ENCODE measurements at regions not wholly inside any gene's neighbourhood (a gene's known extent, or its start where the extent isn't known, plus 50 kb on each side); places are given as distances from the start of the nearest gene placed in this dataset.

DNA sequence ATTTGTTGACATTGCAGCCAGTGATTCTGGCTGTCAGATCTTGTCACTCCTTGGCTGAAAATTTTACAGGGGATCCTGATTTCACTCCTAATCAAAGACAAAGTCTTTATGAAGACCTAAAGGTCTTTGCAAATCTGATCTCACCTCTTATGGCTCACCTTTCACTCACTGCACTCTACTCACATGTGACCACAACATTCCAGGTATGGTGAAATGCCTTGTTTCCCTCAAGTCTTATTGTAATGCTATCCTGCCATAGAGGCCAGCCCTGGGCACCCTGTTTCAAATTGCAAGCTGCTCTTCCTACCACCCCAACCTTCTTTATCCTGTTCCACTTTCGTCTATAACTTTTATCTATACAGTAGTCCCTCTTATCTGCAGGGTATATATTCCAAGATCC lies 200.1 kb downstream of the NDFIP2 start:
- no peak overlapping the region for H3K4me3 Mint-ChIP-seq
- no peaks in the 10 kb centered on the region for H3K27me3 Mint-ChIP-seq
- no peak for ATAC-seq
- peaks cover 0 to 7% of the 10 kb centered on the region in 2 donors for H3K9me3 Mint-ChIP-seq
- H3K27ac Mint-ChIP-seq, result no peak overlapping the region
- no peaks in the 10 kb centered on the region for H3K4me1 Mint-ChIP-seq
- DNase-seq, result no peak

DNA sequence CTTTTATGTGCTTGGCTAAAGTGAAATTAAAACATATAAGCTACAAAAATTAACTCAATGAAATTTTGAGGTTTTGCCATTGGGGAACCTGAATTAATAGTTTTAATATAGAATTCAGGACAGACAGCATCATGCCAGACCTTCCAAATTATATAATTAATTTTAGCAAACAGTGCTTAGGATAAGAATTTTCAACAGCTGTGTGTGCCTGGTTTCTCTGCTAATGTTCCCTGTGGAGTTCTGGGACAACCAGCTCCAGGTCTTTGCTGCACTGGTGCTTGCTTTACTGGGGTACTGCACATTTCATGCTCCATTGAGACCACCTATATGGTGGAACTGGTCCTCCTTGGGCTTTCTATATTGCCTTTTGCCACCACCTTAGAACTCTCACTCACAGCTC lies 199.5 kb downstream of the NDFIP2 start:
- H3K4me1 Mint-ChIP-seq, result no peaks in the 10 kb centered on the region
- H3K9me3 Mint-ChIP-seq, result peaks cover 0 to 7% of the 10 kb centered on the region in 2 donors
- no peak overlapping the region for H3K27ac Mint-ChIP-seq
- H3K4me3 Mint-ChIP-seq, result no peak overlapping the region
- no peaks in the 10 kb centered on the region for H3K27me3 Mint-ChIP-seq
- DNase-seq, result no peak
- no peak for ATAC-seq

DNA sequence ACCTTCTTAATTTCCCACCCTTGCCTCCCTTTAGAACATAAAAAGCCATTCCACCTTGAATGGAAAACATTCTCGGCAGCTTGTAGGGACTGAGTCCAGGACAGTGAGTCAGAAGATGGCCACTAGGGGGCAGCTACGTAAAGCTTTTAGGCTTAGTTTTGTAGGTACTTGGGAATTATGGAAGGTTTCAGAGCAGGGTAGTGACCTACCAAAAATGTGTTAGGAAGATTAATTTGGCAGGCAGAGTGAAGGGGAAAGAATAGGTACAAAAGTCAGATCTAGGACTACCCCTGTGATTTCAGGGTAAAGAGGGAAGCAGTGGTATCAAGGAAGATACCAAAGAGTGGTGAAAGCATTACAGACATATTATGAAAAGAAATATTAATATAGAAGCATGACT lies 198.4 kb downstream of the NDFIP2 start:
- Mint-ChIP-seq H3K27ac (no peak overlapping the region), H3K4me3 (no peak overlapping the region), H3K27me3 (no peaks in the 10 kb centered on the region), H3K9me3 (peaks cover 0 to 7% of the 10 kb centered on the region in 2 donors), H3K4me1 (no peaks in the 10 kb centered on the region)
- DNase-seq, result peak; percentile 21 to 22
- ATAC-seq, result no peak

DNA sequence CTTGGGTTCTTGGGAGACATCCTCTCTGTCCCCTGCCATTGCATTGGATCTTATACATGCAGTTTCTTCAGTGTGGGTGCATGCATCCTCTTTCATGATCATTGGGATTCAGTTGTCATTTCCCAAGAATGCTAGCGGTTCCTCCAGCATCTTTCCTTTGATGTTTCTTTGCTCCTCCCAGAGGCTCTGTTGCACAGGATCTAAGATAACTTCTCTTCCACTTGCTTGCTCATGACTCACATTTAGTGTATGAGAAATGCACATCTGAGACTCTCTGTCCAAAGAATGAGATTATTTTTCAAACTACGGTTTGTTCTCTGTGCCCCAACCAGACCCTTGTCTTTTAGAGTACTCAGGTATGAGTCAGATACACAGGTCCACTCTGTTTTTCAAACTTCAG lies 197.1 kb downstream of the NDFIP2 start:
- no peaks in the 10 kb centered on the region for H3K4me1 Mint-ChIP-seq
- H3K27me3 Mint-ChIP-seq, result no peaks in the 10 kb centered on the region
- DNase-seq (no peak), ATAC-seq (no peak)
- no peak overlapping the region for H3K4me3 Mint-ChIP-seq
- peaks cover 0 to 7% of the 10 kb centered on the region in 2 donors for H3K9me3 Mint-ChIP-seq
- H3K27ac Mint-ChIP-seq, result no peak overlapping the region

DNA sequence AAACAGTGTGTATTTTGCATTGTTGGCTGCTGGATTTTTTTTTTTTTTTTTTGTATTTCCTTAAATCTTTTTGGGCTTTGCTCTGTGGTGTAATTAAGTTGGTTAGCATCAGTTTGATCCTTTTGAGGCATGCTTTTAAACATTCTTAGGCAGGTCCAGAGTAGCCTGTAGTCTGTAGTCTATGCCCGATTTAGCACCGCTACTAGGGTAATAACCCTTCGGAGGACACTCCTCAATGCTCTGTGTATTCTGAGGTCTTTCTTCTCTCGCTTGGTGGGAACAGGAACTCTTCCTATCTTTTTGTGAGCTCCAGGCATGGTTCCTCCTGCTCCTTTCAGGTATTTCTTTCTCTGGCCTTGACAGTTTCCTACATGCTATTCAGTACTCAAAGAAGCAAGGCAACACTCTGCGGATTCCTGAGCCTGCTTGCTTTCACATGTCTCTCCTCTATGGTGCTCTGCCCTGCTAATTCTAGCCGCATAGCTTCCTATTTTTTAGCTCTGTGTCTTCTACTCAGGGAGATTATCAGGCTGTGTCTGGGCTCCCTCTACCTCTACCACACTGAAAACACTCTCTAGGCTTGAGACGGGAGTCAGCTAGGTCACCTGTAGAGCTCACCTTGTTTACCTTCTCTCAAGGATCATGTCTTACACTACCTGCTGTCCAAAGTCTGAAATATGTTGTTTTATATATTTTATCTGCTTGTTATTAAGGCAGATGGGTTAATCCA lies 195.1 kb downstream of the NDFIP2 start:
- Mint-ChIP-seq H3K27ac (no peak overlapping the region), H3K27me3 (no peaks in the 10 kb centered on the region), H3K4me1 (no peaks in the 10 kb centered on the region), H3K9me3 (no peaks in the 10 kb centered on the region), H3K4me3 (no peak overlapping the region)
- DNase-seq (no peak), ATAC-seq (no peak)

DNA sequence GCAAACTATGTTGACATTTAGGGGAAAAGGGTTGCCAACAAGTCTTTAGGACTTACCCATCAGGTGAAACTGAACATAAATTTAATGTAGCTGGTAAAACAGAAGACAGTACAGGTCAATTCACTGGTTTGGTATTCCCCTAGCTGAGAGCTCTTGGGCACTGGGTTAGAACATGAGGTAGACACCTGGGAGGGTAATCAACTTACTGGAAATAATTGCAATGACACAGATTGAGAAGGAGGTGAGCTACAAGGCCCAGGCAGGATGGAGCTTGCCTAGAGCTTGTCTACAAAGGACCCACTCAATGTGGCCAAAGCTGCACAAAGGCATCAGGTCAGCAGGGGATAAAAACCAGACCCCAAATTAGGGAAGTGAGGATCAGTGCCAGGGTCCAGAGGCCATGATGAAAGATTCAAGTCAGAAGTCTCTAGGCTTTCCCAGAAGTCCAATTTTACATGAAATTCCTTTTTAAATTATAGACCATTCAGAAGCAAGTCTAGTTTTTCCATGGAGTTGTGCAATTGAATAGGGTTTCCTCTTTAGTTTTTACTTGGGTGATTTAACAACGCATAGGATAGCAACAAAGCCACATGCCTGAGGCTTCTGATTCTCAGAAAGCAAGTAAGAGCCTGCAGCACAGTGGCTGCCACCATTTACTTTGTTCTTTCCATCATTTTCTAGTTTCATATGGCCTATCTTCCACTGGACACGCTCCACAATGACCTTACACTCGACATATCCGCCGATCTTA lies 194.0 kb downstream of the NDFIP2 start:
- no peaks in the 10 kb centered on the region for H3K27me3 Mint-ChIP-seq
- no peak for ATAC-seq

DNA sequence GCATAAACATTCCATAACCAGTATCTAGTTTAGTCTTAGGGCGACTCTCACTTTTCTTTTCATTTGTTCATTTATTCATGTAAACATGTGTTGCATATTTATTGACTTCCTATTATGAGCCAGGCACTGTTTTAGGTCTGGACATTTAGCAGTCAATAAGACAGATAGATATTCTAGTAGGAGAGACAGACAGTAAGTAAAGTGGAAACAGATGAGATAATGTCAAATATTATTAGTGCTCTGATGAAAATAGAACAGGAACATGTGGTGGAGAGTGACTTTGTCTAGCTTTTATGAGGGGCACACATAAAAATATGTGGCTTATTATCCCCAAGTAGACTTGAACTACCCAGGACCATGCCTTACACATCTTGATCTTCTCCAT lies 193.0 kb downstream of the NDFIP2 start:
- Mint-ChIP-seq H3K27ac (no peak overlapping the region), H3K9me3 (no peaks in the 10 kb centered on the region), H3K27me3 (no peaks in the 10 kb centered on the region), H3K4me3 (no peak overlapping the region), H3K4me1 (no peaks in the 10 kb centered on the region)
- DNase-seq (no peak), ATAC-seq (no peak)

More for the DNA sequence above, 194.0 kb downstream of the NDFIP2 start:
- Mint-ChIP-seq H3K27ac (no peak overlapping the region), H3K4me1 (no peaks in the 10 kb centered on the region), H3K9me3 (no peaks in the 10 kb centered on the region), H3K4me3 (no peak overlapping the region)
- DNase-seq, result no peak

DNA sequence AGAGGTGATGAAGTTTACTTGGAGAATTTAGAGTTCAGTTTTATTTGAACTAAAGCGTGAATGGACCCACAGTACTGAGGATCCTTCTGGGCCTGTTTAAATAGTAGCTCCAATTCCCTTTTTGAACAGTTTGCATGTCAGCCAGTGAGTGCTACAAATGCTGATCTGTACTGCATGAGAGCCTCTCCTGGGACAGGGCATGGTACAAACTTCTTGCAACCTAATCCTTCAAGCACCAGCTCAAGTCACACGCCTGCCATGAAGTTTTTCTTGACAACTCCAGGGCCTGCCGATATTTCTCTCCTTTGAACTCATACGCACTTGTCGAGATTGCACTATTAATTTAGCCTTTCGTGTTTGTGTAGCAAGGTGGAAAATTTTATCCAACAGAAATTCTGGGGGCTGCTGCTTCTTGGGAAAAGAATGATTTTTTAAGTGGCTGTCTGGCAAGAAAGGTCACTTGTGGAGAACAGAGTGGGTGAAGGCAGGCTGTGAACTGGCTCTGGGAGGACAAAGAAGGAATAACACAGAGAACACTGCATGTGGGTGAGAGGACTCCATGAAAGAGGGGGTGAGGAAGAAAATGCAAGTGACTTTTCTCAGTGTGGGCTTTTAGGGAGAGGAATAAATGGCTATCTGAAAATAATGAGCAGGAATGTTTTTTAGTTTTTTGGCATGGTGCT lies 192.5 kb downstream of the NDFIP2 start:
- Mint-ChIP-seq H3K27ac (no peak overlapping the region), H3K9me3 (no peaks in the 10 kb centered on the region), H3K4me1 (no peaks in the 10 kb centered on the region), H3K27me3 (no peaks in the 10 kb centered on the region), H3K4me3 (no peak overlapping the region)
- ATAC-seq (no peak), DNase-seq (no peak)

DNA sequence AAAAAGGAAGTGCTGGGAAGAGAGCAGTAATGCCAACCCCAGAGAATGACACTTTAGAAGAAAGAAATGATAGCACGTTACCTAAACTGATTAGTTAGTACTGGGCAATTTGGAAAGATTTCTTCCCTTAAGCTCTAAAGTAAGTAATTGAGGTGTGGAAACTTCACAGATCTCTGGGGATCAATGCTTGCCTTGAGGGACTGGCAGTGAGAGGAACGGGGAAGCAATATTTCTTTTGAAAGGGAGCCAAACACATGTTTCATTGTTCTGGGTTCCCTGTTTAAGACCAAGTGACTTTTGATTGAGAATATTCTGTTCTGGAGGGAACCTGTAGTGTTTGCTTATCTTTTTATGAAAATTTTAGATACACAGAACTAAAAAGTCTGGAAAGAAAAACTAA lies 190.5 kb downstream of the NDFIP2 start:
- ATAC-seq (no peak), DNase-seq (no peak)
- Mint-ChIP-seq H3K4me3 (no peak overlapping the region), H3K27me3 (peaks cover 2% of the 10 kb centered on the region), H3K27ac (no peak overlapping the region), H3K9me3 (no peaks in the 10 kb centered on the region), H3K4me1 (no peaks in the 10 kb centered on the region)

DNA sequence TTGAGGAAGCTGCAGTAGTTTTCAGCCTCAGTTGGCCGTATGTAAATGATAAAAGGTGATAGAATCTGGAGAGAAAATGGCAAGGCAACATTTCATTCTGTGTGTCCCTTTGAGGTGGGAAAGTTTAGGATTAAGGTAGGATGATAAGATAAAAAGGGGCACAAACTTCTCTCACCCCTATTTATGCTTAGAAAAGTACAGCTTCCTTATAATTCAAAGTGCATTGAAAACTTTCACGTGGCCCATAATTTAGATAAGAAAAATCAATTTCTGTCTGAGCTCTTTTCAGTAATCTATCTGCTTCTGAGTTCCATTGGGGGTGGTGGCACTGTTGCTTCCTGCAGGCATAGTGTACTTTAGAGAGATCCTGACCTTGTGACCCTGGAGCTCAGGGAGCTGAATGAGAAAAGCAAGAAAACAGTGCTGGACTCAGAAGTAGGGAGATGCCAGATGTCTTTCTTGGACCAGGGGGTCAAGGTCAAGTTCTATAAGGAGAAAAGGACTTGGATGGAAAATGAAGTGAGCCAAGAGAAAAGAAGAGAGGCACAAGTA lies 187.3 kb downstream of the NDFIP2 start:
- H3K9me3 Mint-ChIP-seq, result no peaks in the 10 kb centered on the region
- peaks cover 13% of the 10 kb centered on the region for H3K27me3 Mint-ChIP-seq
- ATAC-seq (no peak), DNase-seq (no peak)
- H3K27ac Mint-ChIP-seq, result no peak overlapping the region
- H3K4me3 Mint-ChIP-seq, result no peak overlapping the region
- H3K4me1 Mint-ChIP-seq, result no peaks in the 10 kb centered on the region

DNA sequence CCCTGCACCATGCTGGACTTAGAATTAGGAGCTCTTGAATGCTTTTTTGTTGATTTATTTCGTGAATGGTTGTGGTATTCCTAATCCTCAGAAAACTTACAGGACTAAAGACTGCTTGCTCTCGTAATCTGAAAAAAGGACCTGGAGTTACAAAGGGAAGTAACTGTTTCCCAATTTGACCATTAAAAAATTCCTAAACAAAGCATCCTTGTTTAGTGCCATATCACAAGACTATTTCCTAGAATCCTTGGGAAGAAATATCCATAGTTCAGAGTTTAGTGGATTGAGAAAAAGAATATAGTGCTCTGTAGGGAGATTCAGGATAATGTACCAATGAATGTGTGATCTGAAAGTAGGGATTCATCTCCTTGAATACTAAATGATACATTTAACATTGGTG lies 186.8 kb downstream of the NDFIP2 start:
- Mint-ChIP-seq H3K27me3 (peaks cover 13% of the 10 kb centered on the region), H3K27ac (no peak overlapping the region), H3K4me3 (no peak overlapping the region), H3K4me1 (no peaks in the 10 kb centered on the region), H3K9me3 (no peaks in the 10 kb centered on the region)
- DNase-seq (no peak), ATAC-seq (no peak)

DNA sequence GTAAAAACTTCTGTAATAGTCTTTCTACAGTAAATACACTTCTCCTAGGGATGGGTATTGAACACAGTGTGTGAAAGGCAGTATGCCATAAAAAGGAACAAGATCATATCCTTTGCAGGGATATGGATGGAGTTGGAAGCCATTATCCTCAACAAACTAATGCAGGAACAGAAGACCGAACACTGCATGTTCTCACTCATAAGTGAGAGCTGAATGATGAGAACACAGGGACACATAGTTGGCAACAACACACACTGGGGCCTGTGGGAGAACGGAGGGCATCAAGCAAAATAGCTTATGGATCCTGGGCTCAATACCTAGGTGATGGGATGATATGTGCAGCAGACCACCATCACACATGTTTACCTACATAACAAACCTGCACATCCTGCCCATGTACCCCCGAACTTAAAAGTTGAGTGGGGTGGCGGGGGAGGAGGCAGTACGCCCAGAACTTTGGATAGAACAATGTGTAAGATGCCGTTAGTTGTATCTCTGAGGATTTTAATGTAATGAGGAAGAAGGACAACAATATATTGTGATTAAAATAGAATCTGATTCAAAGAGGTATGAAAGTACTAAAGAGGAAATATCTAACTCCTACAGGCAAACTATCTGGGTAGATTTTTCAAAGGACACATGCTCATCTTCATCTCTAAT lies 183.2 kb downstream of the NDFIP2 start:
- H3K27ac Mint-ChIP-seq, result no peak overlapping the region

DNA sequence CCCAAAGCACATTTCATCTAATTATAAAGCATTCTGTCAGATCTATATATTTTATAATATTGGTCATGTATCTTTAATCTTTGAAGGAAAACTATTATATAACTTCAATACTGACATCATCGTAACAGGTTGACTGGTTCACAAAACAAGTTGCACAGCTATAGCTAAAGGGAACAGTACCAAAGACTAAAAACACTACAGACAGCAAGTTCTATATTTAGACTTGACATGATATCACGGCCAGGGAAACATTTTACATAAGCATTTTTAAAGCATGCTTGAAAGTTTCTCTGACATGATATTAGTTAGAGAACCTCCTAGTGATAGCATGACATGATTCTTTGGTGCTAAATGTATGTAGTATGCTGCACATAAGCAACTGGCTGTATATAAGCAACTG lies 182.5 kb downstream of the NDFIP2 start:
- H3K4me1 Mint-ChIP-seq, result no peaks in the 10 kb centered on the region
- H3K27ac Mint-ChIP-seq, result no peak overlapping the region
- no peaks in the 10 kb centered on the region for H3K9me3 Mint-ChIP-seq
- peaks cover 23% of the 10 kb centered on the region for H3K27me3 Mint-ChIP-seq
- DNase-seq (no peak), ATAC-seq (no peak)
- no peak overlapping the region for H3K4me3 Mint-ChIP-seq

More for the DNA sequence above, 183.2 kb downstream of the NDFIP2 start:
- no peak for ATAC-seq
- Mint-ChIP-seq H3K9me3 (no peaks in the 10 kb centered on the region), H3K4me1 (no peaks in the 10 kb centered on the region), H3K27me3 (peaks cover 17% of the 10 kb centered on the region), H3K4me3 (no peak overlapping the region)
- no peak for DNase-seq

DNA sequence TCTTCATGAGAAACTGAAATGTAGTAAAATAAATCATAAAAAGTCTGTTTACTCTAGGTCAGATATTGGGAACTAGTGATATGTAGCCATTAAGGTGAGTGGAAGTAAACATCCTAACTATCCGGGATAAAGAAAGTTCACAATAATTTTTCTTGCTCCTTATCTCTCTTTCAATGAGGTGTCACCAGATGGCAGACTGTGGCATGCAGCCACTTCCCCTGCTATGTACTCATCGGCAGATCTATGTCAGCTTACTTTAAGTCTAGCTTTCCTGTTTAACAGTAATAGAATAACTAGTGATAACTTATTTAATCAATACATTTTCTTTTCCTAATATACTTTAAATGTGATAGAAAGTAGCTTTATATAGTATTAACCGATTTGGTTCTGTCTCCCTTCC lies 181.9 kb downstream of the NDFIP2 start:
- no peak for ATAC-seq
- no peak for DNase-seq
- Mint-ChIP-seq H3K4me1 (no peaks in the 10 kb centered on the region), H3K9me3 (no peaks in the 10 kb centered on the region), H3K4me3 (no peak overlapping the region), H3K27ac (no peak overlapping the region), H3K27me3 (peaks cover 26% of the 10 kb centered on the region)

DNA sequence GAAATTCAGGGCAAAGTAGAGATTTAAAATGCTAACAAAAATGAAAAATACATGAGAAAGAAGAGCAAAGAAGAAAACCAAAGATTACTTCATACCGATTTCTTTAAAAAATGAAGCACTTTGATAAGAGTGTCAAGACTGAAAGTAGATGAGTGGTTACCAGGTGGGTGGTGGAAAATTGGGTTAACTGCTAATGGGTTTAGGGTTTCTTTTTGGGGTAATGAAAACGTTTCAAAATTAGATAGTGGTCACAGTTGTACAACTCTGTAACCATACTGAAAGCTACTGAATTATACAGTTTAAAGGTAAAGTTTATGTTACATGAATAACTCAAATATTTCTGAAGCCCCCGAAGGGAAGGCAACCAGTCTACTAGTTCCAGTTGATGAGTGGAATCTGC lies 179.4 kb downstream of the NDFIP2 start:
- Mint-ChIP-seq H3K27me3 (peaks cover 13% of the 10 kb centered on the region), H3K4me1 (no peaks in the 10 kb centered on the region), H3K27ac (no peak overlapping the region), H3K4me3 (no peak overlapping the region), H3K9me3 (no peaks in the 10 kb centered on the region)
- no peak for ATAC-seq
- no peak for DNase-seq

Data from stimulated activated naive CD8-positive, alpha-beta T cell treated with anti-CD3 and anti-CD28 coated beads, Interleukin-15, amount 100 ng/mL, for 72 hours (primary cell).